ENCODE measurements at regions not wholly inside any gene's neighbourhood (a gene's known extent, or its start where the extent isn't known, plus 50 kb on each side); places are given as distances from the start of the nearest gene placed in this dataset.

DNA sequence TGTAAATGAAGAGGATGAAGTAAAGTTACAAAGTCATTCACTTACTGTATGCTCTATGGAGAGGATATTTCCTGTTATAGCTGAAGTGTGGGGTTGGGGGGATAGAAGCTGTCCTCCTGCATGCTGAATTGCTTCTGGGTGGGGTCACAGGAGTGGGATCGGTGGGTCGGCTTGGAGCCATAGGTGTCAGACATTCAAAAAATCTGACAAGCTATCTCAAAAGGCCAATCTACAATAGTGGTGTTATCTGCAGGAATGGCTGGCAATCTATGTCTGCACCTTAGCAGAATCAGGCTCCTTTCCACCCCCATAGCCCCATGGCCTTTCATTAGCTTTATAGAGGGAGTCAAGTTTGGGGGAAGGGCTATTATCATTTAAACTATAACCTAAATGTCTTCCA, 104.9 kb downstream of the ABCC12 start:
- no peak overlapping the region for H3K27ac Mint-ChIP-seq
- no peaks in the 10 kb centered on the region for H3K36me3 Mint-ChIP-seq (ENCODE audit: insufficient read depth)
- H3K9me3 Mint-ChIP-seq (ENCODE audit: low read depth): no peaks in the 10 kb centered on the region
- H3K4me3 Mint-ChIP-seq (ENCODE audit: low read depth): no peak overlapping the region
- DNase-seq (ENCODE audit: low spot score, unreplicated experiment): no peak
- H3K27me3 Mint-ChIP-seq: peaks cover 10% of the 10 kb centered on the region
- peaks cover 21% of the 10 kb centered on the region for H3K4me1 Mint-ChIP-seq (ENCODE audit: low read depth)
- TF ChIP-seq, protein P1, sequence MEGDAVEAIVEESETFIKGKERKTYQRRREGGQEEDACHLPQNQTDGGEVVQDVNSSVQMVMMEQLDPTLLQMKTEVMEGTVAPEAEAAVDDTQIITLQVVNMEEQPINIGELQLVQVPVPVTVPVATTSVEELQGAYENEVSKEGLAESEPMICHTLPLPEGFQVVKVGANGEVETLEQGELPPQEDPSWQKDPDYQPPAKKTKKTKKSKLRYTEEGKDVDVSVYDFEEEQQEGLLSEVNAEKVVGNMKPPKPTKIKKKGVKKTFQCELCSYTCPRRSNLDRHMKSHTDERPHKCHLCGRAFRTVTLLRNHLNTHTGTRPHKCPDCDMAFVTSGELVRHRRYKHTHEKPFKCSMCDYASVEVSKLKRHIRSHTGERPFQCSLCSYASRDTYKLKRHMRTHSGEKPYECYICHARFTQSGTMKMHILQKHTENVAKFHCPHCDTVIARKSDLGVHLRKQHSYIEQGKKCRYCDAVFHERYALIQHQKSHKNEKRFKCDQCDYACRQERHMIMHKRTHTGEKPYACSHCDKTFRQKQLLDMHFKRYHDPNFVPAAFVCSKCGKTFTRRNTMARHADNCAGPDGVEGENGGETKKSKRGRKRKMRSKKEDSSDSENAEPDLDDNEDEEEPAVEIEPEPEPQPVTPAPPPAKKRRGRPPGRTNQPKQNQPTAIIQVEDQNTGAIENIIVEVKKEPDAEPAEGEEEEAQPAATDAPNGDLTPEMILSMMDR (IDR thresholded peaks at IDR 0.05; ENCODE audit: unreplicated experiment): no peak

DNA sequence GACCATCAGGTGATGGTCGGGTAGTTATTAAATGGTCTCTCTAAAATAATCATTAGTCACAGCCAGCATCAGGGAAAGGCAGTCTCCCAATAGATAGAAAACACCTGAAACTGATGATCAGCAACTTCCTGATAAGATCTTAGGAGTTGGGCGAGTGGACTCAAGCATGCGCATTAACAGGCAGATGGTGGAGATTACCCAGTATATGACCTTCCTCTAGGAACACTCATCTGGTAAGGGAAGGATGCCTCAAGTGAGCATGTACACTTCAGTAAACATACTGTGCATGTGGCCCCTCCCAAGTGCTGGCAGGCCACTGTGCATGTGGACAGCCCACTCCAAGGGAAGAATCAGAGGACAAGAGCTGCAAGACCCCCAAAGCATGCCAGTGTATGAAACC, 105.9 kb downstream of the ABCC12 start:
- no peak overlapping the region for H3K27ac Mint-ChIP-seq
- TF ChIP-seq, protein P1 (IDR thresholded peaks at IDR 0.05; ENCODE audit: unreplicated experiment): no peak

GRCh38 chr16:48047720-48048119, 108.1 kb downstream of the ABCC12 start:
- TF ChIP-seq, protein P1 (IDR thresholded peaks at IDR 0.05; ENCODE audit: unreplicated experiment): no peak

More for the DNA sequence above, 105.9 kb downstream of the ABCC12 start:
- Mint-ChIP-seq H3K4me3 (ENCODE audit: low read depth) (no peak overlapping the region), H3K4me1 (ENCODE audit: low read depth) (peaks cover 18% of the 10 kb centered on the region), H3K9me3 (ENCODE audit: low read depth) (no peaks in the 10 kb centered on the region), H3K27me3 (peaks cover 10% of the 10 kb centered on the region), H3K36me3 (ENCODE audit: insufficient read depth) (no peaks in the 10 kb centered on the region)
- no peak for DNase-seq (ENCODE audit: low spot score, unreplicated experiment)

DNA sequence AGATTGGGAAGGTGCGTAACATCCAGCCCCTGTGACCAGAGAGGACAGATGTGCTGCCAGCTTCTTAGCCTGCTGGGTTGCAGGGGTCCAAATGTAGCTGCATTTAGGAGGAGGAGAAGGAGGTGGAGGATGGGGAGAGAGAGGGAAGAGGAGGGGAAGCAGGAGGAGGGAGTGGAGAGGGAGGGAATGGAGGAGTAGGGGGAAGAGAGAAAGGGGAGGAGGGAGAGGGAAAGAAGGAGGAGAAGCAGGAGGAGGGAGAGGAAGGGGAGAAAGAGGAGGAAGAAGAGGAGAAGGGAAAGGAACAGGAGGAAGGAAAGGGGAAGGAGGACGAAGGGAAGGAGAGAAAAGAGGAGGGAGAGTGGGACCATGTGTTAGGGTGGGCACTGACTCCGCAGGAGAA, 108.6 kb downstream of the ABCC12 start:
- Mint-ChIP-seq H3K4me3 (ENCODE audit: low read depth) (no peak overlapping the region), H3K36me3 (ENCODE audit: insufficient read depth) (no peaks in the 10 kb centered on the region), H3K9me3 (ENCODE audit: low read depth) (no peaks in the 10 kb centered on the region), H3K4me1 (ENCODE audit: low read depth) (no peaks in the 10 kb centered on the region), H3K27me3 (peaks cover 10% of the 10 kb centered on the region), H3K27ac (no peak overlapping the region)
- TF ChIP-seq, protein P1 (IDR thresholded peaks at IDR 0.05; ENCODE audit: unreplicated experiment): no peak
- DNase-seq (ENCODE audit: low spot score, unreplicated experiment): no peak

More at GRCh38 chr16:48047720-48048119, 108.1 kb downstream of the ABCC12 start:
- Mint-ChIP-seq H3K27ac (no peak overlapping the region), H3K4me1 (ENCODE audit: low read depth) (peaks cover 4% of the 10 kb centered on the region), H3K4me3 (ENCODE audit: low read depth) (no peak overlapping the region), H3K9me3 (ENCODE audit: low read depth) (no peaks in the 10 kb centered on the region), H3K27me3 (peaks cover 10% of the 10 kb centered on the region), H3K36me3 (ENCODE audit: insufficient read depth) (no peaks in the 10 kb centered on the region)
- no peak for DNase-seq (ENCODE audit: low spot score, unreplicated experiment)

- no peaks in the 10 kb centered on the region for H3K9me3 Mint-ChIP-seq (ENCODE audit: low read depth)
- H3K4me3 Mint-ChIP-seq (ENCODE audit: low read depth): no peak overlapping the region
- no peak overlapping the region for H3K27ac Mint-ChIP-seq
- H3K4me1 Mint-ChIP-seq (ENCODE audit: low read depth): peaks cover 2% of the 10 kb centered on the region
- TF ChIP-seq, protein P1 (IDR thresholded peaks at IDR 0.05; ENCODE audit: unreplicated experiment): no peak
- no peak for DNase-seq (ENCODE audit: low spot score, unreplicated experiment)
- no peaks in the 10 kb centered on the region for H3K36me3 Mint-ChIP-seq (ENCODE audit: insufficient read depth)
- H3K27me3 Mint-ChIP-seq: peaks cover 3% of the 10 kb centered on the region
Observed at GRCh38 chr16:48044117-48044516, 111.7 kb downstream of the ABCC12 start.

Measured in progenitor cell of endocrine pancreas (in vitro differentiated cells).